ENCODE measurements at regions not wholly inside any gene's neighbourhood (a gene's known extent, or its start where the extent isn't known, plus 50 kb on each side); places are given as distances from the start of the nearest gene placed in this dataset.

- TF ChIP-seq TAF1 (IDR thresholded peaks at IDR 0.05; ENCODE audit: low read depth, low read length) (no peak), PAX5 (IDR thresholded peaks at IDR 0.05; ENCODE audit: insufficient read depth, low read length, severe bottlenecking) (no peak)
Measured at GRCh38 chr5:174317256-174317894, 271.9 kb downstream of the NSG2 start.

All from GM12891 (cell line).